ENCODE measurements at regions not wholly inside any gene's neighbourhood (a gene's known extent, or its start where the extent isn't known, plus 50 kb on each side); places are given as distances from the start of the nearest gene placed in this dataset.

DNA sequence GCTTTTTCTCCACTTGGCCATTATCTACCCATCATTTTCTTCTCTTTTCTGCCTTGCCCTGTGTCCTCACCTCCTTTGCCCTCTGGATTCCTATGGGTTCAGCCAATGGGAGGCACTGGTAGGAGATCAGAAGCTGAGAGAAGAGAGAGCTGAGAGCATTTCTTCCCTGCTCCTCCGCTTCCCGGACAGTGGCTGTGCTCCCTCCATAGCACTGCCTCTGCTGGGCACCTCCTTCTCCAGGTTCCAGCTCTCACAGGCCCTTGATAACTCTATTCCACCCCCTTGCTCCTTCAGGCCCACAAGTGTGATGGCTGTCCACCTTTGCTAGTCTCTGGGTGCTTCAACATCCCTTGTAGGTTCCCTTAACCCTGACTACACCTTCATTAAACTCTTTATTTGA is 79.6 kb downstream of the LSM5 start:
- no peak for DNase-seq (ENCODE audit: low spot score in 2 of 2, unreplicated experiment in 2 of 2)
- Mint-ChIP-seq H3K36me3 (no peaks in the 10 kb centered on the region), H3K9me3 (no peaks in the 10 kb centered on the region), H3K27me3 (ENCODE audit: low read depth) (peaks cover 9% of the 10 kb centered on the region), H3K4me1 (no peaks in the 10 kb centered on the region), H3K27ac (no peak overlapping the region), H3K4me3 (no peak overlapping the region)
- TF ChIP-seq CTCF (IDR thresholded peaks at IDR 0.05; ENCODE audit: unreplicated experiment): no peak

DNA sequence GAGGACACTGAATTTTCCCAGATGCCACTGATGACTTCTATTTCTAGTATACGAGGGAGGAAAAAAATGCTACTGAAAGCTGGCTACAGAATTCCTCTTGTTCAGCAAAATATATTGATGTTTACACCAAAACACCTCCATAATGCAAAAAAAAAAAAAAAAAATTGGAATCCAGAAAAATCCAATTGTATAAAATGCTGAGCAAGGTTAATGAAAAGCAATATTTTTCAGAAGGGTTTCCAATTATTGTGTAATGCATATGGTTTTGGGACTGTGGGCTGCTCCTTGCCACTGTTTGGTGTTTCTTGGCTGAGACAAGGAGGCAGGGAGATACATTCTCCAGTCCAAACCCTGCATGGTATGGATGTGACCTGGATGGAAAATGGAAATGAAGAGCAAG is 83.8 kb downstream of the LSM5 start:
- Mint-ChIP-seq H3K27ac (no peak overlapping the region), H3K9me3 (no peaks in the 10 kb centered on the region), H3K36me3 (no peaks in the 10 kb centered on the region), H3K4me3 (no peak overlapping the region), H3K4me1 (no peaks in the 10 kb centered on the region), H3K27me3 (ENCODE audit: low read depth) (peaks cover 10% of the 10 kb centered on the region)
- DNase-seq (ENCODE audit: low spot score in 2 of 2, unreplicated experiment in 2 of 2): no peak
- no peak for TF ChIP-seq CTCF (IDR thresholded peaks at IDR 0.05; ENCODE audit: unreplicated experiment)

DNA sequence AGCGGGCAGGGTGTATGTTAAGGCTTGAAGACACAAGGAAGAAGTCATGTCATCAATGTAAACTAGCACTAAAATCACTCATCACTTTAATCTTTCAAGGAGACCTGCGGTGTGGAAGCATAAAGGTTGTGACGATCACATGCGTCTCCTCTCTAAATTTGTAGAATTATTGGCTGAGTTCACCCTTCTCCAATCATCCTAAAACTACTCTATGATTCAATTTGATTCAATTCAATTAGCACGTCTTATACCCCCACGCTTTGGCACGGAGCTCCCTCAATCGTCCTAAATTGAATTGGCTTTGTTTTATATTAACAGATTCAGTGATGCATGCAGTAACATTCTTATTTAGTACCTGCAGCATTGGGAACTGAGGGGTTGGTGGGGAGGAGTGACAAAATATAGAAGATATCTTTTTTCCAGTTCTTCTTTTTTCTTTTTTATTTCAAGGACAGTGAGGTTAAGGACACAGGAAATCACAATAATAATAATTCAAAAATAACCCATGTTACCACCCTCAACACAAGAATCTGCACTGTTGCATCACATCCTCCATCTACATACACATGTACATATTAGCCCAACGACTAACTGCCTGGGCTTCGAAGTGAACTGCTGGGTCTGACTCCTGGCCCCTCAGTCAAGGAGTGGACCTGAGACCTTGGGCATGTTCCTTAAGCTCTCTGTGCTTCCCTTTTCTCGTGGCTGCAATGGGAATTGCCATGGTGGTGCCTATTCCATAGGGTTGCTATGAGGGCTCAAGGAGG is 86.5 kb downstream of the LSM5 start:
- Mint-ChIP-seq H3K4me3 (no peak overlapping the region), H3K4me1 (no peaks in the 10 kb centered on the region), H3K27ac (no peak overlapping the region), H3K36me3 (no peaks in the 10 kb centered on the region), H3K27me3 (ENCODE audit: low read depth) (peaks cover 7% of the 10 kb centered on the region), H3K9me3 (no peaks in the 10 kb centered on the region)
- no peak for DNase-seq (ENCODE audit: low spot score in 2 of 2, unreplicated experiment in 2 of 2)
- TF ChIP-seq CTCF (IDR thresholded peaks at IDR 0.05; ENCODE audit: unreplicated experiment): no peak

GRCh38 chr7:32400676-32401075 is 89.5 kb downstream of the LSM5 start:
- DNase-seq (ENCODE audit: low spot score in 2 of 2, unreplicated experiment in 2 of 2): no peak
- Mint-ChIP-seq H3K36me3 (no peaks in the 10 kb centered on the region), H3K9me3 (peaks cover 5% of the 10 kb centered on the region), H3K4me1 (no peaks in the 10 kb centered on the region), H3K4me3 (no peak overlapping the region), H3K27ac (no peak overlapping the region), H3K27me3 (ENCODE audit: low read depth) (peaks cover 10% of the 10 kb centered on the region)
- TF ChIP-seq CTCF (IDR thresholded peaks at IDR 0.05; ENCODE audit: unreplicated experiment): no peak

- H3K36me3 Mint-ChIP-seq: no peaks in the 10 kb centered on the region
- no peak for TF ChIP-seq CTCF (IDR thresholded peaks at IDR 0.05; ENCODE audit: unreplicated experiment)
- H3K4me1 Mint-ChIP-seq: no peaks in the 10 kb centered on the region
- peaks cover 5% of the 10 kb centered on the region for H3K9me3 Mint-ChIP-seq
- no peak for DNase-seq (ENCODE audit: low spot score in 2 of 2, unreplicated experiment in 2 of 2)
- H3K27ac Mint-ChIP-seq: no peak overlapping the region
- H3K27me3 Mint-ChIP-seq (ENCODE audit: low read depth): peaks cover 13% of the 10 kb centered on the region
- no peak overlapping the region for H3K4me3 Mint-ChIP-seq
These were observed 90.9 kb downstream of the LSM5 start for GRCh38 chr7:32399311-32399710.

Measured in mesothelial cell of epicardium (in vitro differentiated cells).